NCI-H1092 treated with DMSO at 0.1 percent for 48 hours (cell line): ENCODE measurements at regions not wholly inside any gene's neighbourhood (a gene's known extent, or its start where the extent isn't known, plus 50 kb on each side); places are given as distances from the start of the nearest gene placed in this dataset.
"Not testable (repeated sequence)": the region's sequence is repeated elsewhere in the genome, so short reads cannot be mapped to it uniquely, and the experiment has no call there.

ENCODE experiments used
- DNase-seq: peaks from one replicate; lab custom pipeline; 2025; lab: John Stamatoyannopoulos, UW

- DNase-seq: not testable (repeated sequence)
These were observed 156.2 kb upstream of the GIMD1 start for GRCh38 chr4:106524772-106525171.

- no peak for DNase-seq
These were observed 154.3 kb upstream of the GIMD1 start for GRCh38 chr4:106522839-106523238.

- DNase-seq: no peak
These were observed 144.1 kb upstream of the GIMD1 start for GRCh38 chr4:106512706-106513105.

- DNase-seq: no peak
These were observed 138.9 kb upstream of the GIMD1 start for GRCh38 chr4:106507440-106507839.

GRCh38 chr4:106503116-106504050, 134.8 kb upstream of the GIMD1 start:
- no peak for DNase-seq

GRCh38 chr4:106502106-106502699, 133.6 kb upstream of the GIMD1 start:
- peak; percentile 41 for DNase-seq

GRCh38 chr4:106497271-106497670, 128.7 kb upstream of the GIMD1 start:
- DNase-seq: no peak

- DNase-seq: no peak
These were observed 127.5 kb upstream of the GIMD1 start for GRCh38 chr4:106496061-106496460.

GRCh38 chr4:106495476-106495875, 126.9 kb upstream of the GIMD1 start:
- no peak for DNase-seq

- DNase-seq: no peak
These were observed 125.5 kb upstream of the GIMD1 start for GRCh38 chr4:106494066-106494465.

- DNase-seq: no peak
These were observed 124.5 kb upstream of the GIMD1 start for GRCh38 chr4:106493086-106493485.

GRCh38 chr4:106486533-106486932, 118.0 kb upstream of the GIMD1 start:
- DNase-seq: no peak

- no peak for DNase-seq
These were observed 113.2 kb upstream of the GIMD1 start for GRCh38 chr4:106481801-106482200.

- DNase-seq: peak; percentile 4
These were observed 109.6 kb upstream of the GIMD1 start for GRCh38 chr4:106478152-106478551.

GRCh38 chr4:106476741-106477140, 108.2 kb upstream of the GIMD1 start:
- DNase-seq: no peak

- no peak for DNase-seq
These were observed 104.9 kb upstream of the GIMD1 start for GRCh38 chr4:106473515-106473914.

- DNase-seq: no peak
These were observed 102.6 kb upstream of the GIMD1 start for GRCh38 chr4:106471151-106471550.

GRCh38 chr4:106463622-106464021, 95.0 kb upstream of the GIMD1 start:
- no peak for DNase-seq

- no peak for DNase-seq
These were observed 86.0 kb upstream of the GIMD1 start for GRCh38 chr4:106454581-106454980.

- DNase-seq: no peak
These were observed 85.4 kb upstream of the GIMD1 start for GRCh38 chr4:106454021-106454420.

GRCh38 chr4:106451091-106451490, 82.5 kb upstream of the GIMD1 start:
- no peak for DNase-seq

GRCh38 chr4:106450249-106450648, 81.7 kb upstream of the GIMD1 start:
- no peak for DNase-seq

- DNase-seq: no peak
These were observed 76.0 kb upstream of the GIMD1 start for GRCh38 chr4:106444557-106444956.
